GM12878 (cell line): ENCODE measurements at regions not wholly inside any gene's neighbourhood (a gene's known extent, or its start where the extent isn't known, plus 50 kb on each side); places are given as distances from the start of the nearest gene placed in this dataset.

Experiments
- HDAC2 ChIP-seq: fragments of 200-600 bp; sonication (generic); IDR thresholded peaks from 2 replicates; pipeline ENCODE4 v1.6.1; 2017
- NFIC ChIP-seq: IDR thresholded peaks from 2 replicates; pipeline ENCODE4 v1.6.1; 2012; ENCODE audit warnings: low read depth, mild to moderate bottlenecking, inconsistent platforms, low read length, moderate library complexity
- NFXL1 ChIP-seq: fragments of 450-650 bp; IDR thresholded peaks from 2 replicates; pipeline ENCODE4 v1.6.1; 2017; ENCODE audit warnings: antibody characterized with exemption, mild to moderate bottlenecking, borderline replicate concordance
- POLR2A ChIP-seq: IDR thresholded peaks from 2 replicates; pipeline ENCODE4 v1.6.1; 2011; ENCODE audit warnings: low read depth, mild to moderate bottlenecking, low read length
- RAD21 ChIP-seq: IDR thresholded peaks from 2 replicates; pipeline ENCODE4 v1.6.1; 2011; ENCODE audit warnings: mild to moderate bottlenecking, low read depth, low read length, moderate library complexity; ENCODE audit not compliant: insufficient read depth
- RELA ChIP-seq: fragments of 450-650 bp; IDR thresholded peaks from 2 replicates; pipeline ENCODE4 v1.8.0; 2014; ENCODE audit warnings: borderline replicate concordance; ENCODE audit not compliant: partially characterized antibody
- TF ChIP-seq, protein P1 (sequence below), 3 experiments: IDR thresholded peaks in 2 of 3; conservative IDR thresholded peaks in 1 of 3; 2 replicates each; pipeline ENCODE4 v1.5.1; 2011; ENCODE audit warnings: low read depth in 3 of 3, low read length in 3 of 3, mild to moderate bottlenecking in 3 of 3, control low read depth in 2 of 3, moderate library complexity in 2 of 3, inconsistent platforms in 1 of 3, mixed read lengths in 1 of 3; ENCODE audit not compliant: control insufficient read depth in 2 of 3, insufficient read depth in 1 of 3; ENCODE audit errors: extremely low read depth in 1 of 3
- TF ChIP-seq, protein P2 (sequence below): fragments of 450-650 bp; conservative IDR thresholded peaks from 2 replicates; pipeline ENCODE4 v1.6.1; 2017; ENCODE audit warnings: mild to moderate bottlenecking, moderate library complexity

DNA sequence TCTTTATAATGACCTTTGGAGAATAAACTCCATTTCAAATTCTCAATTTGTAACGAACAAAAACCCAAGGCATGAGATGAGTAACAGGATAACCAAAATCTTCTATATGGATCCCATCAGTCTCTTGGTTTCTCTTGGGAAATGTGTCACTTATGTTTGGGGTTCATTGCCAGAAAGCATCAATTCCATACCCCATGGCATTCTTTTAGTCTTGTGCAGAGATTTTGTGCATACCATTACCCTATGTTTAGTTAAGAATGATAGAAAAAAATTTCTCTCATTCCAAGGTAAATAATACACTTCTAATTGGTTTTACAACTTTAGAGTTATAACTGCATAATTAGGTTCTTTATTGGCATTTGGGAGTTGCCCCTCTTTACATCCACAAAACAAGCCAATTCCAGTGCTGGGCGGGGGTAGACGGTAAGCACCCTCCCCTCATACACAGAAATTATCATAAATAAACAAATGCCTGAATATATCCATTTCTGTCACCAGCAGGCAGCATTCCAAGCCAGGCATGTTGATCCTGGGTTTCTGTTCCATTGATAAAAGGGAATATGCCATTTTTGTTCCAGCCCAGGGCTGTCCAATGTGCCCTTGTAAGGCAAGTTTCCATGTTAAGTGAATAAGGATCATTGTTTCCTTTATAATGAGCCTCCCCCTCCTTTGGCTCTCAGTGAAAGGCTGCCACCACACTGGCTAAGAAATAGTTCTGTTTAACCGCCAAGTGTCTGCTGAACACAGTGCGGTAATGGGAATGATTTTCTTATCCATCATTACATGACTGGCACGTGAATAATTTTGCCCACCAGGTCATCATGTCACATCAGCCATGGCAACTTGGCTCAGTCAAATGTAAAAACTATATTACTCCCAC lies 680.1 kb upstream of the ZEB2 start:
- no peak for TF ChIP-seq HDAC2
- TF ChIP-seq, protein P1, sequence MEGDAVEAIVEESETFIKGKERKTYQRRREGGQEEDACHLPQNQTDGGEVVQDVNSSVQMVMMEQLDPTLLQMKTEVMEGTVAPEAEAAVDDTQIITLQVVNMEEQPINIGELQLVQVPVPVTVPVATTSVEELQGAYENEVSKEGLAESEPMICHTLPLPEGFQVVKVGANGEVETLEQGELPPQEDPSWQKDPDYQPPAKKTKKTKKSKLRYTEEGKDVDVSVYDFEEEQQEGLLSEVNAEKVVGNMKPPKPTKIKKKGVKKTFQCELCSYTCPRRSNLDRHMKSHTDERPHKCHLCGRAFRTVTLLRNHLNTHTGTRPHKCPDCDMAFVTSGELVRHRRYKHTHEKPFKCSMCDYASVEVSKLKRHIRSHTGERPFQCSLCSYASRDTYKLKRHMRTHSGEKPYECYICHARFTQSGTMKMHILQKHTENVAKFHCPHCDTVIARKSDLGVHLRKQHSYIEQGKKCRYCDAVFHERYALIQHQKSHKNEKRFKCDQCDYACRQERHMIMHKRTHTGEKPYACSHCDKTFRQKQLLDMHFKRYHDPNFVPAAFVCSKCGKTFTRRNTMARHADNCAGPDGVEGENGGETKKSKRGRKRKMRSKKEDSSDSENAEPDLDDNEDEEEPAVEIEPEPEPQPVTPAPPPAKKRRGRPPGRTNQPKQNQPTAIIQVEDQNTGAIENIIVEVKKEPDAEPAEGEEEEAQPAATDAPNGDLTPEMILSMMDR (IDR thresholded peaks at IDR 0.05 in 2 of 3, conservative IDR thresholded peaks at IDR 0.05 in 1 of 3; ENCODE audit: control insufficient read depth in 2 of 3, extremely low read depth in 1 of 3, insufficient read depth in 1 of 3, low read depth in 3 of 3, low read length in 3 of 3) = no peak
- TF ChIP-seq, protein P2, sequence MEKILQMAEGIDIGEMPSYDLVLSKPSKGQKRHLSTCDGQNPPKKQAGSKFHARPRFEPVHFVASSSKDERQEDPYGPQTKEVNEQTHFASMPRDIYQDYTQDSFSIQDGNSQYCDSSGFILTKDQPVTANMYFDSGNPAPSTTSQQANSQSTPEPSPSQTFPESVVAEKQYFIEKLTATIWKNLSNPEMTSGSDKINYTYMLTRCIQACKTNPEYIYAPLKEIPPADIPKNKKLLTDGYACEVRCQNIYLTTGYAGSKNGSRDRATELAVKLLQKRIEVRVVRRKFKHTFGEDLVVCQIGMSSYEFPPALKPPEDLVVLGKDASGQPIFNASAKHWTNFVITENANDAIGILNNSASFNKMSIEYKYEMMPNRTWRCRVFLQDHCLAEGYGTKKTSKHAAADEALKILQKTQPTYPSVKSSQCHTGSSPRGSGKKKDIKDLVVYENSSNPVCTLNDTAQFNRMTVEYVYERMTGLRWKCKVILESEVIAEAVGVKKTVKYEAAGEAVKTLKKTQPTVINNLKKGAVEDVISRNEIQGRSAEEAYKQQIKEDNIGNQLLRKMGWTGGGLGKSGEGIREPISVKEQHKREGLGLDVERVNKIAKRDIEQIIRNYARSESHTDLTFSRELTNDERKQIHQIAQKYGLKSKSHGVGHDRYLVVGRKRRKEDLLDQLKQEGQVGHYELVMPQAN = no peak
- no peak for TF ChIP-seq NFXL1
- no peak for TF ChIP-seq POLR2A
- TF ChIP-seq RELA = no peak
- no peak for TF ChIP-seq RAD21
- TF ChIP-seq NFIC = no peak
